ENCODE measurements at regions not wholly inside any gene's neighbourhood (a gene's known extent, or its start where the extent isn't known, plus 50 kb on each side); places are given as distances from the start of the nearest gene placed in this dataset.

GRCh38 chr9:7408845-7409244 lies 390.7 kb downstream of the DMAC1 start:
- TF ChIP-seq, protein P1, sequence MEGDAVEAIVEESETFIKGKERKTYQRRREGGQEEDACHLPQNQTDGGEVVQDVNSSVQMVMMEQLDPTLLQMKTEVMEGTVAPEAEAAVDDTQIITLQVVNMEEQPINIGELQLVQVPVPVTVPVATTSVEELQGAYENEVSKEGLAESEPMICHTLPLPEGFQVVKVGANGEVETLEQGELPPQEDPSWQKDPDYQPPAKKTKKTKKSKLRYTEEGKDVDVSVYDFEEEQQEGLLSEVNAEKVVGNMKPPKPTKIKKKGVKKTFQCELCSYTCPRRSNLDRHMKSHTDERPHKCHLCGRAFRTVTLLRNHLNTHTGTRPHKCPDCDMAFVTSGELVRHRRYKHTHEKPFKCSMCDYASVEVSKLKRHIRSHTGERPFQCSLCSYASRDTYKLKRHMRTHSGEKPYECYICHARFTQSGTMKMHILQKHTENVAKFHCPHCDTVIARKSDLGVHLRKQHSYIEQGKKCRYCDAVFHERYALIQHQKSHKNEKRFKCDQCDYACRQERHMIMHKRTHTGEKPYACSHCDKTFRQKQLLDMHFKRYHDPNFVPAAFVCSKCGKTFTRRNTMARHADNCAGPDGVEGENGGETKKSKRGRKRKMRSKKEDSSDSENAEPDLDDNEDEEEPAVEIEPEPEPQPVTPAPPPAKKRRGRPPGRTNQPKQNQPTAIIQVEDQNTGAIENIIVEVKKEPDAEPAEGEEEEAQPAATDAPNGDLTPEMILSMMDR (IDR thresholded peaks at IDR 0.05; ENCODE audit: insufficient read depth, low read length), result no peak
- TF ChIP-seq REST (IDR thresholded peaks at IDR 0.05; ENCODE audit: insufficient replicate concordance, low read depth) (no peak), POLR2AphosphoS5 (IDR thresholded peaks at IDR 0.05; ENCODE audit: low read depth) (no peak), GABPA (IDR thresholded peaks at IDR 0.05; ENCODE audit: low read depth) (no peak)

Measured in HL-60 (cell line).